ENCODE measurements at regions not wholly inside any gene's neighbourhood (a gene's known extent, or its start where the extent isn't known, plus 50 kb on each side); places are given as distances from the start of the nearest gene placed in this dataset.

DNA sequence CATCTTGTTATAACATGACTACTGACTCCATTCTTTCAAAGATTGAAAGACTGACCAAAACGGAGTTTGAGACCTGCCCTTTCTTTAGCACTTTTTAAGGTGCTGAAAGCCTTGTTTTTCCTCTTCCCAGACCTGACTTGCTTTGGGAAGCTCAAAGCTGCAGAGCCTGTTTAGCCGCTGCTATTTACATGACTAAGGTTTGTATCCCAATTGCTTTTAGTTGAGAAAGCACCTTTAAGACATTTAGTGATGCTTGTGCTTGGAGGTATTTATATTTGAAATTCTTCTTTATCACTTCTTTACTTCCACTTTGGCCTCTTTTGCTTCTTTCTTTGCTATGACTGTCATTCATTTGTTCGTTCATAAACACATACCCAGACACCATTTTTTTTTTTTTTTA is 182.6 kb upstream of the ELL2 start:
- no peaks in the 10 kb centered on the region for H3K9me3 ChIP-seq (ENCODE audit: control insufficient read depth in 1 of 2, insufficient read depth in 1 of 2, low read depth in 1 of 2, low read length in 2 of 2)
- no peak for DNase-seq (ENCODE audit: low read depth, low spot score)
- H3K79me2 ChIP-seq (ENCODE audit: insufficient read depth, low read length): no peaks in the 10 kb centered on the region
- ChIA-PET POLR2A (no interaction called here), CTCF (no interaction called here), RAD21 (ENCODE audit: low non-redundant PET in 1 of 2, low total read pairs in 2 of 2, uncharacterized antibody in 2 of 2, unreplicated experiment in 2 of 2) (no interaction called here)
- no peak overlapping the region for H3K4me2 ChIP-seq (ENCODE audit: low read length)
- no peaks in the 10 kb centered on the region for H3K36me3 ChIP-seq (ENCODE audit: control insufficient read depth in 1 of 2, insufficient read depth in 2 of 2, low read length in 2 of 2)
- H3K27ac ChIP-seq (ENCODE audit: low read depth, low read length): no peak overlapping the region
- peaks cover 0 to 4% of the 10 kb centered on the region in 2 experiments; a peak in 1 of 4 replicates for H3K4me1 ChIP-seq (ENCODE audit: control insufficient read depth in 1 of 2, insufficient read depth in 2 of 2, low read length in 2 of 2)
- no TSS peak for BruUV-seq (replicated peaks)
- no peak overlapping the region for H3K9ac ChIP-seq (ENCODE audit: low read length)
- H2AFZ ChIP-seq (ENCODE audit: low read depth, low read length, poor library complexity, severe bottlenecking): no peak overlapping the region
- TF ChIP-seq, protein P1, sequence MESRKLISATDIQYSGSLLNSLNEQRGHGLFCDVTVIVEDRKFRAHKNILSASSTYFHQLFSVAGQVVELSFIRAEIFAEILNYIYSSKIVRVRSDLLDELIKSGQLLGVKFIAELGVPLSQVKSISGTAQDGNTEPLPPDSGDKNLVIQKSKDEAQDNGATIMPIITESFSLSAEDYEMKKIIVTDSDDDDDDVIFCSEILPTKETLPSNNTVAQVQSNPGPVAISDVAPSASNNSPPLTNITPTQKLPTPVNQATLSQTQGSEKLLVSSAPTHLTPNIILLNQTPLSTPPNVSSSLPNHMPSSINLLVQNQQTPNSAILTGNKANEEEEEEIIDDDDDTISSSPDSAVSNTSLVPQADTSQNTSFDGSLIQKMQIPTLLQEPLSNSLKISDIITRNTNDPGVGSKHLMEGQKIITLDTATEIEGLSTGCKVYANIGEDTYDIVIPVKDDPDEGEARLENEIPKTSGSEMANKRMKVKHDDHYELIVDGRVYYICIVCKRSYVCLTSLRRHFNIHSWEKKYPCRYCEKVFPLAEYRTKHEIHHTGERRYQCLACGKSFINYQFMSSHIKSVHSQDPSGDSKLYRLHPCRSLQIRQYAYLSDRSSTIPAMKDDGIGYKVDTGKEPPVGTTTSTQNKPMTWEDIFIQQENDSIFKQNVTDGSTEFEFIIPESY (IDR thresholded peaks at IDR 0.05; ENCODE audit: extremely low read depth, insufficient replicate concordance, low read length): no peak
- TF ChIP-seq, protein P2, sequence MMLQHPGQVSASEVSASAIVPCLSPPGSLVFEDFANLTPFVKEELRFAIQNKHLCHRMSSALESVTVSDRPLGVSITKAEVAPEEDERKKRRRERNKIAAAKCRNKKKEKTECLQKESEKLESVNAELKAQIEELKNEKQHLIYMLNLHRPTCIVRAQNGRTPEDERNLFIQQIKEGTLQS (IDR thresholded peaks at IDR 0.05): no peak
- TF ChIP-seq TCF7L2 (IDR thresholded peaks at IDR 0.05; ENCODE audit: borderline replicate concordance, extremely low read depth, insufficient read depth, insufficient read length) (no peak), SP1 (IDR thresholded peaks at IDR 0.05; ENCODE audit: low read depth) (no peak), EZH2phosphoT487 (IDR thresholded peaks at IDR 0.05; ENCODE audit: borderline replicate concordance) (no peak), SIN3A (IDR thresholded peaks at IDR 0.05; ENCODE audit: low read depth) (no peak), EZH2 (IDR thresholded peaks at IDR 0.05) (no peak), CEBPB (IDR thresholded peaks at IDR 0.05; ENCODE audit: low read depth) (no peak), SRF (IDR thresholded peaks at IDR 0.05; ENCODE audit: low read depth) (no peak), POLR2A (IDR thresholded peaks at IDR 0.05; ENCODE audit: borderline replicate concordance, extremely low read depth, insufficient read depth, insufficient read length) (no peak), ELF1 (IDR thresholded peaks at IDR 0.05; ENCODE audit: borderline replicate concordance, low read depth) (no peak)
- TF ChIP-seq, protein P3, sequence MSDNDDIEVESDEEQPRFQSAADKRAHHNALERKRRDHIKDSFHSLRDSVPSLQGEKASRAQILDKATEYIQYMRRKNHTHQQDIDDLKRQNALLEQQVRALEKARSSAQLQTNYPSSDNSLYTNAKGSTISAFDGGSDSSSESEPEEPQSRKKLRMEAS (IDR thresholded peaks at IDR 0.05): no peak
- H4K20me1 ChIP-seq (ENCODE audit: insufficient read depth): no peaks in the 10 kb centered on the region
- H3K9me2 ChIP-seq (ENCODE audit: insufficient read depth): no peaks in the 10 kb centered on the region
- intact Hi-C loops (cut with micrococcal nuclease): no loop called here
- no peak for ATAC-seq
- no peaks in the 10 kb centered on the region for H3K27me3 ChIP-seq (ENCODE audit: insufficient read depth, low read length)
- no peak overlapping the region for H3K4me3 ChIP-seq (replicated peaks in 1 of 2; ENCODE audit: low read depth in 1 of 2, low read length in 2 of 2)

Data from HCT116 (cell line).